B cell (primary cell): ENCODE measurements at regions not wholly inside any gene's neighbourhood (a gene's known extent, or its start where the extent isn't known, plus 50 kb on each side); places are given as distances from the start of the nearest gene placed in this dataset.

Experiments used
- EZH2 ChIP-seq: IDR thresholded peaks from 2 replicates; pipeline ENCODE4 v1.6.1; 2012; ENCODE audit warnings: borderline replicate concordance, low read depth, mild to moderate bottlenecking, moderate library complexity, low read length; ENCODE audit not compliant: insufficient read depth, poor library complexity, severe bottlenecking
- TF ChIP-seq, protein P1 (sequence below): fragments of 200-600 bp; IDR thresholded peaks from one replicate; pipeline ENCODE4 v1.8.0; 2022; ENCODE audit warnings: antibody characterized with exemption, mild to moderate bottlenecking

DNA sequence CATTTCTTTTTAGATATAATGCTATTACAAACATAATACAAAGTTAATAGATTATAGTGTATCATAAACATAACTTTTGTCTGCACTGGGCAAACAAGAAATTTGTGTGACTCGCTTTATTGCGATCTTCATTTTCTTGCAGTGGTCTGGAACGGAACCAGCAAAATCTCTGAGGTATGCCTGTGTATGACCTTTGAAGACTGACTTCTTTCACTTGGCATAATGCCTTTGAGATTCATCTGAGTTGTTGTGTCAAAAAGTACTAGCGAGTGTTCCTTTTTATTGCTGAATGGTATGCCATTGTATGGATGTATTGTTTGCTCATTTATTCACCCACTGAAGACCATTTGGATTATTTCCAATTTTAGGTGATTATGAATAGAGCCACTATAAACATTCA lies 69.2 kb downstream of the TANC2 start:
- TF ChIP-seq EZH2: no peak
- TF ChIP-seq, protein P1, sequence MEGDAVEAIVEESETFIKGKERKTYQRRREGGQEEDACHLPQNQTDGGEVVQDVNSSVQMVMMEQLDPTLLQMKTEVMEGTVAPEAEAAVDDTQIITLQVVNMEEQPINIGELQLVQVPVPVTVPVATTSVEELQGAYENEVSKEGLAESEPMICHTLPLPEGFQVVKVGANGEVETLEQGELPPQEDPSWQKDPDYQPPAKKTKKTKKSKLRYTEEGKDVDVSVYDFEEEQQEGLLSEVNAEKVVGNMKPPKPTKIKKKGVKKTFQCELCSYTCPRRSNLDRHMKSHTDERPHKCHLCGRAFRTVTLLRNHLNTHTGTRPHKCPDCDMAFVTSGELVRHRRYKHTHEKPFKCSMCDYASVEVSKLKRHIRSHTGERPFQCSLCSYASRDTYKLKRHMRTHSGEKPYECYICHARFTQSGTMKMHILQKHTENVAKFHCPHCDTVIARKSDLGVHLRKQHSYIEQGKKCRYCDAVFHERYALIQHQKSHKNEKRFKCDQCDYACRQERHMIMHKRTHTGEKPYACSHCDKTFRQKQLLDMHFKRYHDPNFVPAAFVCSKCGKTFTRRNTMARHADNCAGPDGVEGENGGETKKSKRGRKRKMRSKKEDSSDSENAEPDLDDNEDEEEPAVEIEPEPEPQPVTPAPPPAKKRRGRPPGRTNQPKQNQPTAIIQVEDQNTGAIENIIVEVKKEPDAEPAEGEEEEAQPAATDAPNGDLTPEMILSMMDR: no peak
